Thyroid gland (tissue), 4 donors: ENCODE measurements at regions not wholly inside any gene's neighbourhood (a gene's known extent, or its start where the extent isn't known, plus 50 kb on each side); places are given as distances from the start of the nearest gene placed in this dataset.

Experiments
- DNase-seq, 2 donors: peaks; one replicate each; pipeline ENCODE4 v3.0.0-alpha.2; 2019
- H3K27ac ChIP-seq, 3 donors: fragments of 200-600 bp; sonication (generic); 1 replicate in 2 of 3; 2 replicates in 1 of 3; pipeline ENCODE4 v1.5.1; 2016 to 2019; ENCODE audit warnings: mild to moderate bottlenecking in 1 of 3, moderate library complexity in 1 of 3
- H3K27me3 ChIP-seq: fragments of 200-600 bp; sonication (generic); one replicate; pipeline ENCODE4 v1.5.1; 2019
- H3K36me3 ChIP-seq, 2 donors: fragments of 200-600 bp; sonication (generic); one replicate each; pipeline ENCODE4 v1.5.1; 2016 to 2019
- H3K4me1 ChIP-seq, 2 donors: fragments of 200-600 bp; sonication (generic); one replicate each; pipeline ENCODE4 v1.5.1; 2017 to 2019
- H3K4me3 ChIP-seq, 3 donors: fragments of 200-600 bp; sonication (generic); replicated peaks in 1 of 3; 1 replicate in 2 of 3; 2 replicates in 1 of 3; pipeline ENCODE4 v1.5.1; 2016; ENCODE audit warnings: mild to moderate bottlenecking in 1 of 3
- H3K9me3 ChIP-seq: fragments of 200-600 bp; sonication (generic); one replicate; pipeline ENCODE4 v1.5.1; 2017
- CTCF ChIP-seq, 6 experiments: fragments of 200-600 bp in 3 of 6; fragments of 450-650 bp in 3 of 6; sonication (generic) in 3 of 6; IDR thresholded peaks; one replicate each; pipeline ENCODE4 v1.5.1; 2016 to 2019; ENCODE audit warnings: antibody characterized with exemption in 6 of 6, mild to moderate bottlenecking in 2 of 6, inconsistent platforms in 1 of 6, moderate library complexity in 1 of 6
- POLR2A ChIP-seq, 2 donors: fragments of 450-650 bp; IDR thresholded peaks; one replicate each; pipeline ENCODE4 v1.6.1; 2017; ENCODE audit warnings: antibody characterized with exemption in 2 of 2, mild to moderate bottlenecking in 2 of 2, moderate library complexity in 1 of 2
- WGBS, 2 donors: methylation state at CpG; one replicate each; pipeline ENCODE4 v1.1.5; 2017; 5-methylcytosine and 5-hydroxymethylcytosine counted together
- intact Hi-C: fragments of 100-400 bp; cut with DNase I; formaldehyde crosslinking; loops from one replicate; pipeline ENCODE4 v1.15.1; 2023

GRCh38 chr2:176544991-176545956 is 276.0 kb downstream of the MTX2 start:
- TF ChIP-seq CTCF (IDR thresholded peaks at IDR 0.05) (no peak), POLR2A (IDR thresholded peaks at IDR 0.05) (no peak)
- DNase-seq = no peak
- Histone ChIP-seq H3K4me3 (no peak overlapping the region), H3K36me3 (no peaks in the 10 kb centered on the region), H3K27me3 (no peaks in the 10 kb centered on the region), H3K27ac (no peak overlapping the region), H3K9me3 (no peaks in the 10 kb centered on the region), H3K4me1 (no peaks in the 10 kb centered on the region)
- intact Hi-C loops = no loop called here
- WGBS, 2 donors = 72 to 81% methylated on average over 4 of the region's 4 CpGs

GRCh38 chr2:176546550-176546949 is 277.3 kb downstream of the MTX2 start:
- no peaks in the 10 kb centered on the region for H3K27me3 ChIP-seq
- H3K27ac ChIP-seq = no peak overlapping the region
- WGBS, 2 donors = 91 to 92% methylated on average over 4 of the region's 4 CpGs
- DNase-seq = no peak
- no peaks in the 10 kb centered on the region for H3K9me3 ChIP-seq
- TF ChIP-seq CTCF (IDR thresholded peaks at IDR 0.05) (no peak), POLR2A (IDR thresholded peaks at IDR 0.05) (no peak)
- no peaks in the 10 kb centered on the region for H3K4me1 ChIP-seq
- H3K4me3 ChIP-seq = no peak overlapping the region
- H3K36me3 ChIP-seq = no peaks in the 10 kb centered on the region
- intact Hi-C loops = no loop called here

- Histone ChIP-seq H3K27ac (no peak overlapping the region), H3K36me3 (no peaks in the 10 kb centered on the region), H3K27me3 (no peaks in the 10 kb centered on the region), H3K4me1 (peaks cover 0 to 5% of the 10 kb centered on the region in 2 donors), H3K9me3 (no peaks in the 10 kb centered on the region), H3K4me3 (no peak overlapping the region)
- TF ChIP-seq CTCF (IDR thresholded peaks at IDR 0.05) (no peak), POLR2A (IDR thresholded peaks at IDR 0.05) (no peak)
- intact Hi-C loops = loop anchor here (5.0 kb wide), 1 partner anchor 410 kb away; no protein-coding TSS in a partner anchor
- DNase-seq = no peak
- WGBS, 2 donors = 73 to 79% methylated on average over 1 of the region's 1 CpG
Measured at GRCh38 chr2:176552501-176553135, 283.4 kb downstream of the MTX2 start.

GRCh38 chr2:176553685-176554100 is 284.5 kb downstream of the MTX2 start:
- Histone ChIP-seq H3K27ac (peak overlapping the region in 2 of 3 donors; percentile 26 to 57), H3K4me3 (peak overlapping the region in 2 of 3 donors; percentile 2 to 23), H3K4me1 (peaks cover 0 to 5% of the 10 kb centered on the region in 2 donors), H3K27me3 (no peaks in the 10 kb centered on the region), H3K9me3 (no peaks in the 10 kb centered on the region), H3K36me3 (no peaks in the 10 kb centered on the region)
- 0 to 5% methylated on average over 16 of the region's 16 CpGs for WGBS, 2 donors
- intact Hi-C loops = loop anchor here (5.0 kb wide), 1 partner anchor 411 kb away; no protein-coding TSS in a partner anchor
- DNase-seq = peak; percentile 61 to 65
- TF ChIP-seq CTCF (IDR thresholded peaks at IDR 0.05) = no peak
- TF ChIP-seq POLR2A (IDR thresholded peaks at IDR 0.05) = no peak
